ENCODE measurements at regions not wholly inside any gene's neighbourhood (a gene's known extent, or its start where the extent isn't known, plus 50 kb on each side); places are given as distances from the start of the nearest gene placed in this dataset.

DNA sequence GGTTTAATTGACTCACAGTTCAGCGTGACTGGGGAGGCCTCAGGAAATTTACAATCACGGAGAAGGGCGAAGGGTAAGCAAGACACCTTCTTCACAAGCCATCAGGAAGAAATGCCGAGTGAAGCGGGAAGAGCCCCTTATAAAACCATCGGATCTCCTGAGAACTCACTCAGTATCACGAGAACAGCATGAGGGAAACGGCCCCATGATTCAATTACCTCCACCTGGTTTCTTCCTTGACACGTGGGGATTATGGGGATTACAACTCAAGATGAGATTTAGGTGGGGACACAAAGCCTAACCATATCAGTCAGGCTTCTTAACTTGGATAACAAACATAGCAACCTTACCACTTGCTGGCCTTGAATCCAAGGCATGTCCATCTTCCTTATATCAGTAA lies 73.6 kb upstream of the FOXN2 start:
- TF ChIP-seq, protein P1, sequence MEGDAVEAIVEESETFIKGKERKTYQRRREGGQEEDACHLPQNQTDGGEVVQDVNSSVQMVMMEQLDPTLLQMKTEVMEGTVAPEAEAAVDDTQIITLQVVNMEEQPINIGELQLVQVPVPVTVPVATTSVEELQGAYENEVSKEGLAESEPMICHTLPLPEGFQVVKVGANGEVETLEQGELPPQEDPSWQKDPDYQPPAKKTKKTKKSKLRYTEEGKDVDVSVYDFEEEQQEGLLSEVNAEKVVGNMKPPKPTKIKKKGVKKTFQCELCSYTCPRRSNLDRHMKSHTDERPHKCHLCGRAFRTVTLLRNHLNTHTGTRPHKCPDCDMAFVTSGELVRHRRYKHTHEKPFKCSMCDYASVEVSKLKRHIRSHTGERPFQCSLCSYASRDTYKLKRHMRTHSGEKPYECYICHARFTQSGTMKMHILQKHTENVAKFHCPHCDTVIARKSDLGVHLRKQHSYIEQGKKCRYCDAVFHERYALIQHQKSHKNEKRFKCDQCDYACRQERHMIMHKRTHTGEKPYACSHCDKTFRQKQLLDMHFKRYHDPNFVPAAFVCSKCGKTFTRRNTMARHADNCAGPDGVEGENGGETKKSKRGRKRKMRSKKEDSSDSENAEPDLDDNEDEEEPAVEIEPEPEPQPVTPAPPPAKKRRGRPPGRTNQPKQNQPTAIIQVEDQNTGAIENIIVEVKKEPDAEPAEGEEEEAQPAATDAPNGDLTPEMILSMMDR (optimal IDR thresholded peaks at IDR 0.05 in 1 of 3, IDR thresholded peaks at IDR 0.05 in 1 of 3, conservative IDR thresholded peaks at IDR 0.05 in 1 of 3; ENCODE audit: extremely low read depth in 1 of 3, insufficient read depth in 2 of 3, low read length in 3 of 3), result no peak
- Histone ChIP-seq H2AFZ (ENCODE audit: control insufficient read depth, low read length) (no peak overlapping the region), H3K36me3 (ENCODE audit: control insufficient read depth in 2 of 2, extremely low read depth in 1 of 2, insufficient read depth in 2 of 2, low read length in 2 of 2) (no peaks in the 10 kb centered on the region), H3K9me1 (ENCODE audit: control insufficient read depth, extremely low read depth, insufficient read depth, low read length) (no peaks in the 10 kb centered on the region), H3K27me3 (ENCODE audit: control insufficient read depth, extremely low read depth, insufficient read depth, low read length) (no peaks in the 10 kb centered on the region), H3K4me3 (ENCODE audit: control insufficient read depth in 2 of 3, extremely low read depth in 1 of 3, insufficient read depth in 2 of 3, low read depth in 1 of 3, low read length in 3 of 3) (no peak overlapping the region), H3K4me1 (ENCODE audit: control insufficient read depth, extremely low read depth, insufficient read depth, low read length) (no peaks in the 10 kb centered on the region), H4K20me1 (ENCODE audit: control insufficient read depth, extremely low read depth, insufficient read depth, low read length) (no peaks in the 10 kb centered on the region), H3K79me2 (ENCODE audit: control insufficient read depth, insufficient read depth, low read length) (no peaks in the 10 kb centered on the region), H3K27ac (ENCODE audit: control insufficient read depth, insufficient read depth, low read length) (no peak overlapping the region), H3K9ac (ENCODE audit: control insufficient read depth, extremely low read depth, insufficient read depth, low read length) (no peak overlapping the region), H3K4me2 (ENCODE audit: control insufficient read depth, extremely low read depth, insufficient read depth, low read depth, low read length) (no peak overlapping the region), H3K9me3 (ENCODE audit: control insufficient read depth, low read depth, low read length) (no peaks in the 10 kb centered on the region)
- no peak for FAIRE-seq
- no peak for DNase-seq (ENCODE audit: low read depth, low spot score)
- dilution Hi-C loops (cut with MboI; ENCODE audit: extremely low pct_ligation_motif_present, low sequenced_read_pairs), result no loop called here

DNA sequence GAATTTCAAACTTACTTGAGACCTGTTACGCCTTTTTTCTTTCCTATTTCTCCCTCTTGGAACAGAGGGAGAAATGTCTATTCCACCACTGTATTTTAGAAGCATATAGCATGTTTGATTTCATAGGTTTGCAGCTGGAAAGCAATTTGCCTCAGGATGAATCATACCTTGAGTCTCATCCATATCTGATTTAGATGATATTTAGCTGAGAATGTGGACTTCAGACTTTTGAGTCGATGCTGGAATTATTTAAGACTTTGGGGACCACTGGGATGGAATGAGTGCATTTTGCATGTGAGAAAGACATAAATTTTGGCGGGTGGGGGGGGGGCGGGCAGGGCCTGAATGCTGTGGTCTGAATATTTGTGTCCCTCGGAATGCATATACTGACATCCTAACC lies 67.3 kb upstream of the FOXN2 start:
- H3K4me2 ChIP-seq (ENCODE audit: control insufficient read depth, extremely low read depth, insufficient read depth, low read depth, low read length), result no peak overlapping the region
- DNase-seq (ENCODE audit: low read depth, low spot score), result no peak
- H3K9me3 ChIP-seq (ENCODE audit: control insufficient read depth, low read depth, low read length), result no peaks in the 10 kb centered on the region
- no peaks in the 10 kb centered on the region for H3K27me3 ChIP-seq (ENCODE audit: control insufficient read depth, extremely low read depth, insufficient read depth, low read length)
- H3K4me1 ChIP-seq (ENCODE audit: control insufficient read depth, extremely low read depth, insufficient read depth, low read length), result peaks cover 11% of the 10 kb centered on the region
- no peak overlapping the region for H3K9ac ChIP-seq (ENCODE audit: control insufficient read depth, extremely low read depth, insufficient read depth, low read length)
- no peaks in the 10 kb centered on the region for H4K20me1 ChIP-seq (ENCODE audit: control insufficient read depth, extremely low read depth, insufficient read depth, low read length)
- no peaks in the 10 kb centered on the region for H3K79me2 ChIP-seq (ENCODE audit: control insufficient read depth, insufficient read depth, low read length)
- no peaks in the 10 kb centered on the region for H3K36me3 ChIP-seq (ENCODE audit: control insufficient read depth in 2 of 2, extremely low read depth in 1 of 2, insufficient read depth in 2 of 2, low read length in 2 of 2)
- H3K27ac ChIP-seq (ENCODE audit: control insufficient read depth, insufficient read depth, low read length), result no peak overlapping the region
- dilution Hi-C loops (cut with MboI; ENCODE audit: extremely low pct_ligation_motif_present, low sequenced_read_pairs), result no loop called here
- no peak for FAIRE-seq
- no peak overlapping the region for H2AFZ ChIP-seq (ENCODE audit: control insufficient read depth, low read length)
- no peak for TF ChIP-seq EZH2 (IDR thresholded peaks at IDR 0.05; ENCODE audit: low read length)
- TF ChIP-seq, protein P1 (optimal IDR thresholded peaks at IDR 0.05 in 1 of 3, IDR thresholded peaks at IDR 0.05 in 1 of 3, conservative IDR thresholded peaks at IDR 0.05 in 1 of 3; ENCODE audit: extremely low read depth in 1 of 3, insufficient read depth in 2 of 3, low read length in 3 of 3), result no peak
- no peak overlapping the region for H3K4me3 ChIP-seq (ENCODE audit: control insufficient read depth in 2 of 3, extremely low read depth in 1 of 3, insufficient read depth in 2 of 3, low read depth in 1 of 3, low read length in 3 of 3)
- H3K9me1 ChIP-seq (ENCODE audit: control insufficient read depth, extremely low read depth, insufficient read depth, low read length), result no peaks in the 10 kb centered on the region
